ENCODE measurements at regions not wholly inside any gene's neighbourhood (a gene's known extent, or its start where the extent isn't known, plus 50 kb on each side); places are given as distances from the start of the nearest gene placed in this dataset.

- ChIA-PET CTCF (interaction anchor here (1.5 kb wide), 1 partner anchor 17 kb away, joined by 7 read pairs; no protein-coding TSS in a partner anchor), POLR2A (no interaction called here)
- no peak for DNase-seq (ENCODE audit: extremely low spot score)
These were observed 72.9 kb upstream of the SMIM36 start for GRCh38 chr17:55584055-55584685.

GRCh38 chr17:55582897-55583296 is 71.6 kb upstream of the SMIM36 start:
- ChIA-PET CTCF (no interaction called here), POLR2A (no interaction called here)
- TF ChIP-seq, protein P1, sequence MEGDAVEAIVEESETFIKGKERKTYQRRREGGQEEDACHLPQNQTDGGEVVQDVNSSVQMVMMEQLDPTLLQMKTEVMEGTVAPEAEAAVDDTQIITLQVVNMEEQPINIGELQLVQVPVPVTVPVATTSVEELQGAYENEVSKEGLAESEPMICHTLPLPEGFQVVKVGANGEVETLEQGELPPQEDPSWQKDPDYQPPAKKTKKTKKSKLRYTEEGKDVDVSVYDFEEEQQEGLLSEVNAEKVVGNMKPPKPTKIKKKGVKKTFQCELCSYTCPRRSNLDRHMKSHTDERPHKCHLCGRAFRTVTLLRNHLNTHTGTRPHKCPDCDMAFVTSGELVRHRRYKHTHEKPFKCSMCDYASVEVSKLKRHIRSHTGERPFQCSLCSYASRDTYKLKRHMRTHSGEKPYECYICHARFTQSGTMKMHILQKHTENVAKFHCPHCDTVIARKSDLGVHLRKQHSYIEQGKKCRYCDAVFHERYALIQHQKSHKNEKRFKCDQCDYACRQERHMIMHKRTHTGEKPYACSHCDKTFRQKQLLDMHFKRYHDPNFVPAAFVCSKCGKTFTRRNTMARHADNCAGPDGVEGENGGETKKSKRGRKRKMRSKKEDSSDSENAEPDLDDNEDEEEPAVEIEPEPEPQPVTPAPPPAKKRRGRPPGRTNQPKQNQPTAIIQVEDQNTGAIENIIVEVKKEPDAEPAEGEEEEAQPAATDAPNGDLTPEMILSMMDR (IDR thresholded peaks at IDR 0.05; ENCODE audit: control extremely low read depth, extremely low read depth, low read depth, missing control alignments) = no peak
- no peak for DNase-seq (ENCODE audit: extremely low spot score)

More at GRCh38 chr17:55584055-55584685, 72.9 kb upstream of the SMIM36 start:
- TF ChIP-seq, protein P1 (IDR thresholded peaks at IDR 0.05; ENCODE audit: control extremely low read depth, extremely low read depth, low read depth, missing control alignments) = no peak

GRCh38 chr17:55580596-55581133 is 69.4 kb upstream of the SMIM36 start:
- peak; percentile 43 for DNase-seq (ENCODE audit: extremely low spot score)
- ChIA-PET POLR2A (no interaction called here), CTCF (interaction anchor here (1.5 to 1.9 kb wide), 2 partner anchors 9 to 21 kb away, joined by 4 to 6 read pairs; no protein-coding TSS in a partner anchor)
- TF ChIP-seq, protein P1 (IDR thresholded peaks at IDR 0.05; ENCODE audit: control extremely low read depth, extremely low read depth, low read depth, missing control alignments) = no peak

GRCh38 chr17:55577687-55578086 is 66.4 kb upstream of the SMIM36 start:
- TF ChIP-seq, protein P1 (IDR thresholded peaks at IDR 0.05; ENCODE audit: control extremely low read depth, extremely low read depth, low read depth, missing control alignments) = no peak
- ChIA-PET CTCF (interaction anchor here (0.9 to 2.1 kb wide), 6 partner anchors 15 to 221 kb away, joined by 3 to 12 read pairs (median 3); no protein-coding TSS in a partner anchor), POLR2A (no interaction called here)
- DNase-seq (ENCODE audit: extremely low spot score) = no peak

DNA sequence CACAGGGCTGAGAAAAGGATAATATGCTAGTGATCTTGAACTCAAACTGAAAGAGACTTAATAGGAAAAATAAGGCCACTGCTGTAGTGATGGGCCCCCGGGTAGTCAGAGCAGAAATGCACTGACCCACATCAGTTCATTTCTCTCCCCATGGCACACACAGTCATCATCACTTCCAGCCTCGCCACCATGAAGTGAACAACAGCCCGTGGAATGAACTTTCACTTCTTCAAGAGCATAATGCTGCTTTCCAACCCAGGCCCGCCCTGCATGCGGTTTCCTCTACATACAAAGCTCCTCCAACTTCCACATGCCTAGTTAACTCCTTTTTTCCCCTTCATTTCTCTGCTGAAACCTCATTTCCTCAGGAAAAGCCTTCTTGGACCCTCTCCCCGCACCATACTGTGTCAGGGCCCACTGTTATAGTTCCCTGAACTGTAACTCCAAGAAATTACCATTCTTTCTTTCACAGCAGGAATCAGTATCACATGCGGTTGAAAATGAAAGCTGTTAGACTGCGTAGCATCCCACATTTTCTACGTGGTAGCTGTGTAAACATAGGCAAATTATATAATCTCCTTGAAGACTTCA is 65.8 kb upstream of the SMIM36 start:
- CTCF ChIA-PET = interaction anchor here (0.9 to 2.1 kb wide), 6 partner anchors 15 to 220 kb away, joined by 3 to 12 read pairs (median 3); no protein-coding TSS in a partner anchor
- POLR2A ChIA-PET = no interaction called here
- DNase-seq (ENCODE audit: extremely low spot score) = peak; percentile 40

More for the DNA sequence above, 65.8 kb upstream of the SMIM36 start:
- TF ChIP-seq, protein P1 (IDR thresholded peaks at IDR 0.05; ENCODE audit: control extremely low read depth, extremely low read depth, low read depth, missing control alignments) = no peak

All from GM10248 (cell line).